Neuron (in vitro differentiated cells): ENCODE measurements at regions not wholly inside any gene's neighbourhood (a gene's known extent, or its start where the extent isn't known, plus 50 kb on each side); places are given as distances from the start of the nearest gene placed in this dataset.

Experiments
- H2AFZ ChIP-seq: one replicate; pipeline ENCODE4 v1.6.1; 2013; ENCODE audit warnings: low read depth, mild to moderate bottlenecking, inconsistent platforms, low read length, moderate library complexity
- H3K27me3 ChIP-seq: one replicate; pipeline ENCODE4 v1.6.1; 2013; ENCODE audit warnings: low read length; ENCODE audit not compliant: insufficient read depth
- H3K36me3 ChIP-seq: one replicate; pipeline ENCODE4 v1.6.1; 2013; ENCODE audit warnings: low read length; ENCODE audit not compliant: insufficient read depth
- H3K4me1 ChIP-seq: one replicate; pipeline ENCODE4 v1.6.1; 2013; ENCODE audit warnings: low read length; ENCODE audit not compliant: insufficient read depth
- H3K4me3 ChIP-seq: 2 replicates; pipeline ENCODE4 v1.5.1; 2013; ENCODE audit warnings: mild to moderate bottlenecking, low read length, moderate library complexity
- H3K9me3 ChIP-seq: one replicate; pipeline ENCODE4 v1.6.1; 2013; ENCODE audit warnings: low read length

DNA sequence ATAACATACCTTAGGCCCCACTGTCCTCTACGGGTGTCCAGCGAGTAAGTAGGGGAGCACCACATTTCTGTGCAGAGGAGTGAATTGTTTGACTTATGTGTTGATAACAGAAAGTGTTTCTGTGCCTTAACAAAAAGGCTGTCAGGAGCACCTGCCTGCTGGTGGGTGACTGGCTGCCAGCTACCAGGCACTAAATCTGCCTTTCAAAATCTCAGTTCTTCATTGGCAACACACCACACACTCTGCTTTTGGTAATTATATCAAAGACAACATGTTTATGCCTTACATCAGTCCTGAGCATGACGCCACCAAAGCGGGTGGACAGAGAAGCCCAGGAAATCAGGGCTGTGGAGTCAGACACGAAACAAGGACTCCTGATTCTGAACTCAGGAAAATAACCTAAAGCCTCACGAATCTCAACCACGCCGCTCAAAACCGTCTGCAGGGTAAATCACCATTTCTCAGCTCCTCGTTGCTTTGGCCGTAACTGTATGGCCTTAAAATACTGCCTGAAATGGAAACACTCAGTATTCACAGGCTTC, 105.2 kb upstream of the SOX1 start:
- Histone ChIP-seq H3K36me3 (no peaks in the 10 kb centered on the region), H3K4me1 (no peaks in the 10 kb centered on the region), H2AFZ (no peak overlapping the region), H3K4me3 (no peak overlapping the region), H3K9me3 (peaks cover 5% of the 10 kb centered on the region), H3K27me3 (peaks cover 4% of the 10 kb centered on the region)

DNA sequence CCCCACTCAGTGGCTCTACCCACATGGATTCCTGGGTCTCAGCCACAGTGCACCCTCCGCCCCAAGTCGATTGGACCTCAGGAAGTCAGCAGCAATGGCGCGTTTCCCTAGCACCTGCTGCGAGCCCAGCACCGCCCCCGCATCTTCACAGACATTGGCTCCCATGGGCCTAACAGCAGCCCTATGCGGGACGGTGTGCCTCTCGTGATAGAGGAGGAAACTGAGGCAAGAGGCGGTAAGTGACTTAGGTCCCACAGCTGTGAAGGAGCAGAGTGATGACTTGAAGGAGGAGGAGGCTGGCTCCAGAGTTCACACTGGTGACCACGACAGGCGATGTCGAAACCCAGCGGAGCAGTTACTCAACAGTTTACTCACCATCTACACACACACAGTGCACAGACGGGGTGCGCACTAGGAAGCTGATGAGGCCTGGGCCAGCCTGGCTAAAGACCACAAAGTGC, 104.5 kb upstream of the SOX1 start:
- peaks cover 4% of the 10 kb centered on the region for H3K27me3 ChIP-seq
- no peak overlapping the region for H2AFZ ChIP-seq

GRCh38 chr13:111963031-111963430, 103.9 kb upstream of the SOX1 start:
- Histone ChIP-seq H3K27me3 (peaks cover 4% of the 10 kb centered on the region), H3K4me1 (no peaks in the 10 kb centered on the region), H3K4me3 (no peak overlapping the region), H3K36me3 (no peaks in the 10 kb centered on the region), H3K9me3 (peaks cover 4% of the 10 kb centered on the region), H2AFZ (no peak overlapping the region)

More for the DNA sequence above, 104.5 kb upstream of the SOX1 start:
- Histone ChIP-seq H3K4me1 (no peaks in the 10 kb centered on the region), H3K4me3 (no peak overlapping the region), H3K9me3 (peaks cover 4% of the 10 kb centered on the region), H3K36me3 (no peaks in the 10 kb centered on the region)

DNA sequence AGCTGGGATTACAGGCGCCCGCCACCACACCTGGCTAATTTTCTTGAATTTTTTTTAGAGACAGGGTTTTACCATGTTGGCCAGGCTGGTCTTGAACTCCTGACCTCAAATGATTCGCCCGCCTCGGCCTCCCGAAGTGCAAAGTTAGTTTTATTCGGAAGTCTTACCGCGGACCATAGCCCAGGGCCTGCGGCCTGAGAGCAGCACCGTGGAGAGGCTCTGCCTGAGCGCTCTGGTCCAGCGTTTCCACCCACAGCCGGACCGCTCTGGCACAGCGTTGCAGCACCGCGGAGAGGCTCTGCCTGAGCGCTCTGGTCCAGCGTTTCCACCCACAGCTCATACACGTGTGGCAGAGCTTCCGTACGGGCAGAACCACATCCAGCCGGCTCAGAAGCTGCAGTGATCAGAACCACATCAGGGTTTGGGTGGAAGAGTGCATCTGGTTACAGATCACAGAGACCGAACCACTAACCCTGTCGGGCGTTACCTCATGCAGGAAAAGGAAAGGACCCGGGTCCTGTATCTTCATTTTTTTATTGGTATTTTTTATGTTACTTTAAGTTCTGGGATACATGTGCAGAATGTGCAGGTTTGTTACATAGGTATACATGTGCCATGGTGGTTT, 102.4 kb upstream of the SOX1 start:
- Histone ChIP-seq H3K36me3 (no peaks in the 10 kb centered on the region), H2AFZ (no peak overlapping the region), H3K27me3 (peaks cover 7% of the 10 kb centered on the region), H3K9me3 (peaks cover 4% of the 10 kb centered on the region), H3K4me1 (no peaks in the 10 kb centered on the region), H3K4me3 (no peak overlapping the region)

DNA sequence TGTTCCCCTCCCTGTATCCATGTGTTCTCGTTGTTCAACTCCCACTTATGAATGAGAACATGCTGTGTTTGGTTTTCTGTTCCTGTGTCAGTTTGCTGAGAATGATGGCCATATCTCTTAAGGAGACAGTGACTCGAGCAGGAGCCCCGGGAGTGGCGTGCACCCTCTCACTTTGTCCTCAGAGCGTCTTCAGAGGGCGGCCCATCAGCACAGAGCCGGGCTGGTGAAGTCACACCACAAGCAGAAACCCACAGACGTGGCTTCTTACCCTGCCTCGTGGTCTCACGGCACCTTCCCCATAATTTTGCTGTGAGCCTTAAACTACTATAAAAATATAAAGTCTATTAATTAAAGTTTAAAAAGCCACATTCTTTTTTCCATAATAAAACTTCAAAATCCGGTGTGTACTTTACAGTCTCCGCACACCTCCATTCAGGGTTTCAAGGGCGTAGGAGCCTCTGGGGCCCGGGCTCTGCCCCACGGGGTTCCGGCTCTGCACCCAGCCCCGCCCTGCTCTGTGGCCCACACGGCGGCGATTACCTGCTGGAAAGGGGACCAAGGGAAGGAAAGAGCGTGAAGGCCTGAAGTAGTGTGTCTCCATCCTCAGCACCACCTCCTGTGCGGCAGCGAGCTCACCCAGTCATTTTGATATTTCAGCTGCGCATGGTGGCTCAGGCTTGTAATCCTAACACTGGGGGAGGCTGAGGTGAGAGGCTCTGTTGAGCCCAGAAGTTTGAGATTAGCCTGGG, 101.3 kb upstream of the SOX1 start:
- peaks cover 7% of the 10 kb centered on the region for H3K27me3 ChIP-seq
- no peak overlapping the region for H3K4me3 ChIP-seq
- no peaks in the 10 kb centered on the region for H3K4me1 ChIP-seq
- H2AFZ ChIP-seq, result no peak overlapping the region
- H3K9me3 ChIP-seq, result peaks cover 4% of the 10 kb centered on the region
- no peaks in the 10 kb centered on the region for H3K36me3 ChIP-seq

- H3K9me3 ChIP-seq, result peaks cover 4% of the 10 kb centered on the region
- H2AFZ ChIP-seq, result no peak overlapping the region
- peaks cover 6% of the 10 kb centered on the region for H3K4me1 ChIP-seq
- H3K36me3 ChIP-seq, result no peaks in the 10 kb centered on the region
- H3K4me3 ChIP-seq, result no peak overlapping the region
- peaks cover 7% of the 10 kb centered on the region for H3K27me3 ChIP-seq
Measured at GRCh38 chr13:111966933-111967332, 100.0 kb upstream of the SOX1 start.

- H3K36me3 ChIP-seq, result no peaks in the 10 kb centered on the region
- peaks cover 14% of the 10 kb centered on the region for H3K4me1 ChIP-seq
- no peak overlapping the region for H3K4me3 ChIP-seq
- peaks cover 7% of the 10 kb centered on the region for H3K27me3 ChIP-seq
- peaks cover 4% of the 10 kb centered on the region for H3K9me3 ChIP-seq
- H2AFZ ChIP-seq, result no peak overlapping the region
Measured at GRCh38 chr13:111967572-111968201, 99.3 kb upstream of the SOX1 start.

DNA sequence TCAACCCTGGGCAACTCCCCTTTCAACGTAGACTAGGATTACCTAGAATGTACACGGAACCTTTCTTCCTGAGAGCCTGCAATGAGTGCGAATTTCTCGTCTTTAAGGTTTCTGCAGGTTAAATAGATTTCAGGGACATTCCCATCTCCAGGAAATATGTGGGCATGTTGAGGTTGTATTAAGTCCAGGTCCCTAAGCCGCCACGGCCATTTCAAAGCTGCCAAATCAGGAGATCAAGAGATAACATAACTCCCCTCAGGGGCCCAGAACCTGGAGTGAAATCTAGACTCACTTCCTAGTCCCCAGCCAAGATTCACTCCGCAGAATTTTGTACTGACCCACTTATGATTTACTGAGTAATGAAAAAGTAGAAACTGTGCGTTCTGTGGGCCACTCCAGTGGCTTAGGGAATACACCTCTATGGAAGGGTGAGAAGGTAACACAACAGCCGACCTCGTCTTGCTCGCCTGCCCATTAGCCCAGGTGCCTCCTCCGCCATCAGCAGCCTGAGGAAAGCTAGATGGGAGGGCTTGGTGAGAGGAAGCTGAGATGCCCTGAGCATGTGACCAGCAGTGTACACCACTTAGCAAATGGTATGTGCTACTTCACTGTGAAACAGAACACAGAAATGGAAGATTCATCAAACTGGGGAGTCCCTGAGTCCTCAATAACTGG, 98.5 kb upstream of the SOX1 start:
- no peaks in the 10 kb centered on the region for H3K36me3 ChIP-seq
- no peak overlapping the region for H2AFZ ChIP-seq
- peaks cover 22% of the 10 kb centered on the region for H3K4me1 ChIP-seq

DNA sequence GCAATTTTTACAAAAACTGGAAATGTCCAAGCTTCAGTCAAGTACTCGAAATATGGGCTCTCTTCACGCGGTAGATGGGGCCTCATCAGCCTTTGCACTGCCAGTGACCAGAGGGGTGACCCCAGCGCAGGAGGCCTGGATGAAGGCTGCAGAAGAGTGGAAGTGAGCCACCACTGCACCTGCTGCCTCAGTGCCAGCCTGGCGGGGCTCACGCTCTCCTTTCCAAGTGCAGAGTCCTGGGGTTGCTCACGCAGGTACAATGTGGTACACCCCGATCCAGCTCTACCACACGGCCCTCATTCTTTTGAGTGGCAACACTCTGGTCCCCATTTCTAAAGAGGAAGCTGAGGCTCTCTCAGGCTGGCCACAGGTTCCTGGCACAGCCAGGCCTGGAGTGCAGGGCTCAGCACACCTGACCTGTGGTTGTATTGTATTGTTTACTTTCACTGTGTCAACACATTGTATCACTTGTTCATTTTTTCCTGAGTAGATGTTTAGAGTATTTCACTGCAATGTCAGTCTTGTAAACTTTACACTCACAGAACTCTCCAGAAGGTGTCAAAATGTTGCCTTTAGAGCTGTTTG, 97.3 kb upstream of the SOX1 start:
- Histone ChIP-seq H3K4me1 (peaks cover 33% of the 10 kb centered on the region), H3K27me3 (peaks cover 3% of the 10 kb centered on the region), H2AFZ (no peak overlapping the region), H3K9me3 (peaks cover under 1% of the 10 kb centered on the region), H3K36me3 (no peaks in the 10 kb centered on the region), H3K4me3 (no peak overlapping the region)

More for the DNA sequence above, 98.5 kb upstream of the SOX1 start:
- H3K4me3 ChIP-seq, result no peak overlapping the region
- H3K27me3 ChIP-seq, result peaks cover 3% of the 10 kb centered on the region
- H3K9me3 ChIP-seq, result peaks cover 4% of the 10 kb centered on the region

DNA sequence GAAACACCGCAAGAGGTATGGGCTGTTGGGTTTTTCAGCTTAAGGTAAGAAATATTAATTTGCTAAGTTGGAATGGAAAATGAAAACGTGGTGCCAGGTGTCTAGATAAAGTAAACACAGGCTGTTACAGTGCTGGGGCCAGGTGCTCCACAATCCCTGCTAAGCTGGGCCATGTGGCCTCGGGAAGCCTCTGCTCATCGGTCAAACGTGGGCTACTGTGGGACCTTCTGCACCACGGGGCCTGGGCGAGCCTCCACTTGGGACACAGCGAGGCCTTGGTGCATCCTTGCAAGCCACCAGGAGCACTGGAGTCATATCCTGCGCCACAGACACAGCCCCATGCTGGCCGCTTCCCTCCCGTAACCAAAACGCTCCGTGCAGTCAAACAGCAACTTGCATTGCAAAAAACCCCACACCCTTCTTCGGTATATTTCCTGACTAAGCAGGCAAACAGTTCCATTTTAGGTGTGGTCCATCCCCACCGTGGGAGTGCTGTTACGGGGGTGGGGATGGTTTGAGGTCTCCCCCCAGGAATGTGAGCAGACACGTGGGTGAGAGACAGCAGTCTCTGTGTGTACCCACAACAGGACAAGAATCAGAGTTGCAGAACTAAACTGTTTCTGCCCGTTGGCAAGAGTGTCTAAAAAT, 96.3 kb upstream of the SOX1 start:
- H3K9me3 ChIP-seq, result no peaks in the 10 kb centered on the region
- H3K4me1 ChIP-seq, result peaks cover 33% of the 10 kb centered on the region
- H3K27me3 ChIP-seq, result peaks cover 3% of the 10 kb centered on the region
- H3K36me3 ChIP-seq, result no peaks in the 10 kb centered on the region
- H3K4me3 ChIP-seq, result no peak overlapping the region
- H2AFZ ChIP-seq, result no peak overlapping the region

- H3K36me3 ChIP-seq, result no peaks in the 10 kb centered on the region
- peak overlapping the region; percentile 31 for H2AFZ ChIP-seq
- H3K27me3 ChIP-seq, result peaks cover 3% of the 10 kb centered on the region
- peaks cover 33% of the 10 kb centered on the region for H3K4me1 ChIP-seq
- no peaks in the 10 kb centered on the region for H3K9me3 ChIP-seq
- H3K4me3 ChIP-seq, result peak overlapping the region; percentile 32
Measured at GRCh38 chr13:111971891-111972780, 94.8 kb upstream of the SOX1 start.
